GM18502 (cell line): ENCODE measurements at regions not wholly inside any gene's neighbourhood (a gene's known extent, or its start where the extent isn't known, plus 50 kb on each side); places are given as distances from the start of the nearest gene placed in this dataset.
A peak's percentile ranks its signal among the peaks of the same experiment; 100 is the strongest.

Experiments used
- ATAC-seq: cut with Tn5 transposase; IDR thresholded peaks from one replicate; pipeline ENCODE4 v1.9.1; 2021; ENCODE audit warnings: mild to moderate bottlenecking; ENCODE audit not compliant: unreplicated experiment, poor library complexity

DNA sequence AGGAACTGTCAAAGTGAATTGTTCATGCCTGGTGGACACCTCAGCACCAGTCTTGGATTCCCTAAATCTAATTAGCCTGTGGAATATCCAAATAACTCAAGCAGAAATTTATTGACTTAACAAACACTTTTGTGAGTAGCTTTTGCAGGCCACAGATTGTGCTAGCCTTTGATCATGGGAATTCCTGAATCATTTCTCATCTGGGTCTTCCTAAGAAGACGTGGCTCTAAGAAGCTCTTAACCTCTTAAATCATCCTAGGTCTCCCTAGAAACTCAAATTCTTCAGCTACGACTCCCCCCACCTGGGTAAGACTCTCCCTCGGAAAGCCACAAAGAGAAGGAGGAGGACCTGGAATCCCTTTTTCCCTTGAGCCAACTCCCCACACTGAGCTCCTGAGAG is 53.8 kb upstream of the PSEN2 start:
- ATAC-seq, result no peak

DNA sequence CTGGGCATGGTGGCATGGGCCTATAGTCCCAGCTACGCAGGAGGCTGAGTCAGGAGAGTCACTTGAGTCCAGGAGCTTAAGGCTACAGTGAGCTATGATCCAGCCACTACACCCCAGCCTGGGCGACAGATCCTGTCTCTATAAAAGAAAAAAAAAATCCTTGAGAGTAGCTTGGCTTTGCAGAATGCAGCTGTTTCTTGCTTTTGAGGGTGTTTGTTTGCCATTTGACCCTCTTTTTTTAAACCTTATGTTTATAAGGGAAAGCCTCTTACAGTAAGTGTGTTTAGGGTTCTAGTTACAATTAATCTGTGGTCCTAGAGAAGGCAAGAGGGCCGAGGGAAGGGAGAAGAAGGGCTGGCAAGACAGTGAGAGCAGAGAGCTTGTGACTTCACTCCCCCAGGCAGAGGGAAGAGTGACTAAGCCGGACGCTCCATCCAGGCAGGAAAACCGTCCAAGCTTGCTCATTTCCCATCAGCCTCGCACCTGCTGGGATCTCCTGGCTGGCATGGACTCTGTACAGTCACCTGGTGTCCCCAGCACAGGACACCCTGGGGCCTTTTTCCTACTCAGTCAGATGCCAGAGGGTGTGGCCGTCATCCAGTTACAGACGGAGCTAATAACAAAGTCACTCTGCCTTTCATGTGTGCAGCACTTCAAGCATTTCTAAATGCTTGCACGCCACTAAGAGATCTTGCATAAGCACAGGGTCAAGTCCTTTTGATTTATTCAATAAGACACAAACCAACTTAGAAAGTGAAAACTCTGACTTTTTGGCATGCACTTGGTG is 55.5 kb upstream of the PSEN2 start:
- ATAC-seq, result no peak

DNA sequence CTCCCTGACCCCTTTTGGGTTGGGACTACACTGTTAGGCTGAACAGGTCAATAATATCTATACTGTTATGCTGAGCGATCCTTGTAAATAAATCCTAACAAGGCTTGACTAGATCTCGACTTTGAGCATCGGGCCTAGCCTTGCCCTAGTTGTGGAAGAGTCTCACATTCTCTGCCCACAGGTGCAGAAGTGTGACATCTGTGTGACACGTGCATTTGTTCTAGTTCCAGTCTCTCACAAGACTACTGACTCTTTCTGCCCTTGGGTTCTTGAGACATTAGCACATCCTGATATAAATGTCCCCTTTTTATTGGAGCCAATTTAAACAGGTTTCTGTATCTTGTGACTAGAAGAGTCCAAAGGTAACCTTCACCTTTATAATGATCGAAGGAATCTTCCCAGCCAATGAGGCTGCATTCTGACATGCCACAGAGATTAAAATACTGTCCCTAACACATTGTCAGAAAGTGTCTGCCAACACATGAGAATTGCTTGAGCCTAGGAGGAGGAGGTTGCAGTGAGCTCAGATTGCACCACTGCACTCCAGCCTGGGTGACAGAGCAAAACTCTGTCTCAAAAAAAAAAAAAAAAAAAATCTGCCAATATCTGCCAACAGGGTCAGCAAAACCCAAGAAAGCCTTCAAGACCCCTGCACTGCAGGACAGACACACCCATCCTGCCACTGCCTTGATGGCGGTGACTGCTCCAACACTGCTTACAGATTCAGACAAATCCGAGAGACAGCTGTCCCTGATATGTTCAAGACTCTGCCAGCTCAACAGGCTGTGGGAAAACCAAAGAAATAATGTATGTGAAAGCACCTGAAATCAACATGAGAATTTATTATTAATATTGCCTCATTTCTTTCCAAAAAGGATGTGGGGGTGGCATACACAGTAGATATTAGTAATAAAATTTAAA is 56.5 kb upstream of the PSEN2 start:
- no peak for ATAC-seq

GRCh38 chr1:226810681-226811080 is 59.7 kb upstream of the PSEN2 start:
- no peak for ATAC-seq

DNA sequence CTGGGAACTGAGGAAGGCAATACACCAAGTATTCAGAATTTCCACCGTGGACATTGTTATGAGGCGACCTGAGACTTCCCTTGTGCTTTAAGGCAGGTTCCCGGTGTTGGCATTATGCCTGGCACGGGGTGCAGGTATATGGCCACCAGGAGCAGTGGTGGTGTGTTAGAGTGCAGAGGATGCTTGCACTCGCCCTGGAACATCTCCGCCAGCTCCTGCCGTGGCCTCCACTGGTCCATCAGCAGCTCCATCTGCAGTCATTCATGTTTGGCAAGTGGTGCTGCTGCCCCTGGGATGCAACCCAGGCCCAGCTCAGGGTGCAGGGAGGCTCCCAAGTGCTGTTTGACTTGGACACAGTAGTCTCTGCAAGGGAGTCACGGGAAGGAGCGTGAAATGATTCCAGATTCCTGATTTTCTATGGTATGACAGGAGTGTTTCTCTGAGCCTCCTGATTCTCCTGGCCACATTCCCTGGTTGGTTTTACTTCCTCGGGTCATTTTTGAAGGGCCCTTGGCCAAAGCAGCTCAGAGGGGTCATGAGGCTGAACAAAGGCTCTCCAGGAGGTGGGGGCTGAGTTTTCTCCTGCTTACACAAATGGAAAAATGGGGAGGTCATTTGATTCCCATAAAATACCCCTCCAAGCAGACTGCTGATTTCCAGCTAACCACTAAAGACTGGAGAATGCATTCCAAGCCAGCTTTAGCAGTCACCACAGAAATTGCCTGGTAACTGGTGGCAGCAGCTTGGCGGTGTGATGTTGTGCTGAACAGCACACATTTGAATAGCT is 60.4 kb upstream of the PSEN2 start:
- ATAC-seq, result no peak

DNA sequence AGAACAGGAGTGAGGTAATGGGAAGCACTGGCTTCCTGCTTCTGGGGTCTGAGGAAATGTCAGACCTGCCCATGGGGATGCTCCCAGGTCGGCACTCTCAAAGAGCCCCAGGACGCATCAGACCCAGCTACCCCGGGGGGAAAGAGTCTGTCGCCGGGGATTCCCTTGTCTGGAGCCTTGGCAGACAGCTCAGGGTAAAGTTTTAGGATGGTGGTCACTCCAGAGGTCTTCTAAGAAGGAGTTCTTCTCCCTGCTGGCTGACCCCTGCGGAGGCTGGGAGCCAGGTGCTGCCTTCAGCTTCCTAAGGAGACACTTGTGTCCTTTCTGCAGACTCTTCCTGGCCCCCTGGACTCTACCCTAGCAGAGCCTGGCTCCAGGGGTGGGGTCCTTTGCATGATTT is 61.9 kb upstream of the PSEN2 start:
- no peak for ATAC-seq

GRCh38 chr1:226806988-226807387 is 63.4 kb upstream of the PSEN2 start:
- no peak for ATAC-seq

GRCh38 chr1:226804907-226805759 is 65.3 kb upstream of the PSEN2 start:
- ATAC-seq, result no peak

DNA sequence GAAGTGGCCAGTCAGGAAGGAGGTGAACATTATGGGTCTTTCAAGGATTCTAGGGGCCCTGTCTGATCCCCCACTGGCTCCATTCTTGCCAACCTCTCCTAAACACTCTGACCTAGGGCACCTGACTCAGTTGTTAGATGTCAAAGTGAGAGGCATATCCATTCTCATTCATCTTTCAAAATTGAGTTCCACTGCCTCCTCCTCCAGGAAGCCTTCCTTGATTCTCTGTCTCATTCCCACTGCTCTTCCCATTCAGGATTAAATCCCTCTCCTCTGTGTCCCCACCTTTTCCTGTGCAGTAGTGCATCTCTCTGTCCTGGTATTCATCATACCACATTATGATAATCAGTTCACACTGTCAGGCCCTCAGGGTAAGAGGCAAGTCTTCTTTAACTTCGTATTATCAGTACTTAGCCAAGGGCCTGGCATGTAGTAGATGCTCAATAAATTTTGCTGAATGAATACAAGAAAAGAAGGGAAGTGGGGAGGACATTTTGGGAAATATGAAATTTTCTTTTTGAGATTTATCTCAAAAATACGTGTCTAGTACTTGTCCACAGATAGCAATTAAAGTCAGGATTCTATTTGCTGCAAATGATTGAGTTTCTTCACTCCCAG is 61.8 kb upstream of the ITPKB start:
- ATAC-seq, result no peak

DNA sequence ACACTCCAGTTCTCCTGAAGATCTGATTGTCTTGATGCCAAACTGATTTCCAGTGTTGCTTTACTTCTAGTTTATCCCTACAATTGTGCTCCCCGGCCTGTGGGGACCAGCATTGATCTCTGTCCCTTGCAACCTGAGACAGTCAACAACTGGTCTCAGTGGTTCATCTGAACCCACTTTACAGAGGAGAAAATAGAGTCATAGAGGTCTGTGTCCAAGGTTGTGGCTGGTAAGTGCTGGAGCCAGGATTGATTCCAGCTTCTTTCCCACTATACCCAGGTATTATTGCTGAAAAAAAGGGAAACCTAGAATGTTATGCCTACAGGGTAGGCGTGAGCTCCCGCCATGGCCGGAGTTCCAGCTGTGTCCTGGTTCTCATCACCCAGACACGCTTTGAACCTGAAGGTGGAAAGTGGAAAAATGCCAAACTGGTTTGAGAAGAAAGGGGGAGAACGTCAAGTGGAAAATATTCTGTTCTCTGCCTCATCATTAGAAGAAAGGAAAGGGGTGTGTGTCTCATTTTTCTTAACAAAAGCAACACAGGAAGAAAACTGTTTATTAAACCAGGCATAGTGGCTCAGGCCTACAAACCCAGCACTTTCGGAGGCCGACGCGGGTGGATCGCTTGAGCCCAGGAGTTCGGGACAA is 60.7 kb upstream of the ITPKB start:
- ATAC-seq, result no peak

- ATAC-seq, result peak; percentile 92
Measured at GRCh38 chr1:226798427-226799411, 59.6 kb upstream of the ITPKB start.

- ATAC-seq, result no peak
Measured at GRCh38 chr1:226797151-226797550, 58.1 kb upstream of the ITPKB start.

DNA sequence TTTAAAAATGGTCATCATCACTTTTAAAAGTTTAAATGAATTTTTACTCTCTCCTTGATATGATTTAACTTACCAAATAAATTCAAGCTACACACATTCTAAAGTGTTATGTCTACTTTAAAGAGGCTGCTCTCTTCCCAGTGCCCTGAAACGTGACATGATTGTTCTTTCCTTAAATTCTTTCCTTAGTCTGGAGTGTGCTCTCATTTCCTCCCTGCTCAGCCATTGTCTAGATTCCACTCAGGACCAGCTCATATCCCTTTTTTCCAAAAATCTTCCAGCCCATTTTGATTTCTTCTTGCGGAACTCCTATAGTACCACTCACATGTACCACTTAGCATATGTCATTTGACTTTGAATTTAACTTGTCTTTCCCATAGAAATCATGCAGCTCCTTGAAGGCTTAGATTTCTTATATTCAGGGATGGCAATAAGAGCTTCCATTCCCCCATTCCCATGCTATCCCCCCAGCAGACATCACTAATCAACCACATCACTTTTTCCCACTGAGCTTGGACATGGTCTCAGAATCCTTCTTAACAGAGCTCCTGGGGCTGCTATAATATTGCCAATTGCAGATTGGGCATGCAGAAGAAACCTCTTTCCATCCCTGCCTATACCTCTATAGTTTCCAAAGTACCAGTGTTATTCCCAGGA is 54.7 kb upstream of the ITPKB start:
- no peak for ATAC-seq

DNA sequence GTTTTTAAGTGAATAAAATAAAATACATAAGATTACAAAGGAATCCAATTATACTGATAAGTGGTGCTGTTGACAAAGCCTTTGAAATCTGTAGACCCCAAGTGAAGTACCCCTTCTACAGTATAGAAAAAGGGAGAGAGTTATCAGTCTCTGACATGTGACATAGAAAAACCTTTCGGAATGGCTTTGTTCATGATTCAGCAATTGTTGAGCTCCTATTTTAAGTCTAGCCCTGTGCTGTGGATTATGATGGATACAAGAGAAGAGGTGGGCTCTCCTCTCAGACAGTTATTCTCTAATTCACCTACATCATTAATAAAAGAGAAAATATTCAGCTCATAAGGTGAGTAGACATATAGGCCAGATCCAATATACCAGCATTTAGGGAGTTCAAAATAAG is 53.3 kb upstream of the ITPKB start:
- no peak for ATAC-seq

GRCh38 chr1:226790545-226791181 is 51.6 kb upstream of the ITPKB start:
- no peak for ATAC-seq

DNA sequence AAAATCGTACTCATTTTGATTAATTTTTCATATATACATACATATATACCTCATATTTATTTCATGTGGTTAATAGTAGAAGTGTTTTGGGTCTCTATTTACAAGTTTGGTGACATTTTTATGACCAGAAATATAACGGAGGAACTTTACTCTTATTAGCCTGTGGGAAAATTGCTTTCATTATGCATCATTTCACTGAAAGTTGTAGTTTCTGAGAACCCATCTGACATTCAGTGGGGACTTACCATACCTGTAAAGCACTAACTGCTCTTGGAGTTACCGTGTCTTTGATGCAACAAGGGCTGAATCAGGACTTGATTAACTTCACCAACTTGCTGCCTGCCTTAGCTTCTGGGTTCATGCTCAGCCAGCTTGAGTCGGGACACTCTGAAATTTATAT is 49.9 kb upstream of the ITPKB start:
- ATAC-seq, result peak; percentile 48
